ENCODE measurements at regions not wholly inside any gene's neighbourhood (a gene's known extent, or its start where the extent isn't known, plus 50 kb on each side); places are given as distances from the start of the nearest gene placed in this dataset.

DNA sequence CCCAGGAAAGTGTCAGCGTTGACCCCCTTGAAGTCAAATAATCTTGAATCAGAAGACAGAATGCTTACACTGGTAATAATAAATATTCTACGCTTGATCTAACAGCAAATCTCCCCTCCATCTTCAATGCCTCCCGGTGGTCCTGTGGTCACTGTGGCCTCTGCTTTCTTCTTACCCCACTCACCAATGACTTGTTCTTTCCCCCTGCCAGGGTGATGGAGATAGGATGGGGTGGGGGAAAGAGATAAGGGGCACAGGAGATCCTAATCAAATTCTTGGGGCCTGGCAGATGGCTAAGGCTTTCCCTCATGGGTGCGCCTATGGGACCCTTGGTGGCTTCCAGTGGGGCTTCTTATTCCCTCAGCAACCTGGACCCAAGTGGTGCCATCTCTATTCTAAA is 152.6 kb upstream of the EGFLAM start:
- H2AFZ ChIP-seq (ENCODE audit: low read depth, low read length), result no peak overlapping the region
- H3K4me3 ChIP-seq (ENCODE audit: low read length), result no peak overlapping the region
- no peaks in the 10 kb centered on the region for H3K27me3 ChIP-seq (ENCODE audit: insufficient read depth, low read length)
- no peaks in the 10 kb centered on the region for H3K9me3 ChIP-seq (ENCODE audit: low read length)
- H3K4me1 ChIP-seq (ENCODE audit: insufficient read depth, low read length), result peaks cover 14% of the 10 kb centered on the region
- H3K36me3 ChIP-seq (ENCODE audit: insufficient read depth, low read length), result no peaks in the 10 kb centered on the region

DNA sequence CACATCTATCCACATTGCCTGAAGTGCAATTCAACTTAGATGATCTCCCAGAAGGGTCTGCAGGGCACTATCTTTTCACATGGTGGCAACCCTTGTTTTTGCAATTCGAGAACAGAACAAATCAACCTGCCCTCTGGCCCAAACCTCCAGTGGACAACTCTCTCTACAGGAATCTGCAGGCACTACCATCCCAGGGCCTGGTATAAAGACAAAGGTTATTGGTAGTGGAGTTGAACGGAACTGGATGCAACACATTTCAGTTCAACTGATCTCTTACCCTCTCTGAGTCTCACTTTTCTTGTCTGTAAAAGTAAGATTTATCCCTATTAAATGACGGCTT is 153.2 kb upstream of the EGFLAM start:
- H3K9me3 ChIP-seq (ENCODE audit: low read length), result no peaks in the 10 kb centered on the region
- H3K4me3 ChIP-seq (ENCODE audit: low read length), result no peak overlapping the region
- H3K27me3 ChIP-seq (ENCODE audit: insufficient read depth, low read length), result no peaks in the 10 kb centered on the region
- peaks cover 19% of the 10 kb centered on the region for H3K4me1 ChIP-seq (ENCODE audit: insufficient read depth, low read length)
- no peaks in the 10 kb centered on the region for H3K36me3 ChIP-seq (ENCODE audit: insufficient read depth, low read length)
- H2AFZ ChIP-seq (ENCODE audit: low read depth, low read length), result no peak overlapping the region

- Histone ChIP-seq H3K27me3 (ENCODE audit: insufficient read depth, low read length) (no peaks in the 10 kb centered on the region), H3K4me1 (ENCODE audit: insufficient read depth, low read length) (peaks cover 25% of the 10 kb centered on the region), H2AFZ (ENCODE audit: low read depth, low read length) (no peak overlapping the region), H3K36me3 (ENCODE audit: insufficient read depth, low read length) (no peaks in the 10 kb centered on the region), H3K4me3 (ENCODE audit: low read length) (no peak overlapping the region), H3K9me3 (ENCODE audit: low read length) (no peaks in the 10 kb centered on the region)
Observed at GRCh38 chr5:38104497-38105230, 153.7 kb upstream of the EGFLAM start.

GRCh38 chr5:38101897-38102296 is 156.5 kb upstream of the EGFLAM start:
- no peaks in the 10 kb centered on the region for H3K27me3 ChIP-seq (ENCODE audit: insufficient read depth, low read length)
- H2AFZ ChIP-seq (ENCODE audit: low read depth, low read length), result no peak overlapping the region
- H3K36me3 ChIP-seq (ENCODE audit: insufficient read depth, low read length), result no peaks in the 10 kb centered on the region
- H3K4me1 ChIP-seq (ENCODE audit: insufficient read depth, low read length), result peaks cover 28% of the 10 kb centered on the region
- H3K9me3 ChIP-seq (ENCODE audit: low read length), result no peaks in the 10 kb centered on the region
- H3K4me3 ChIP-seq (ENCODE audit: low read length), result no peak overlapping the region

DNA sequence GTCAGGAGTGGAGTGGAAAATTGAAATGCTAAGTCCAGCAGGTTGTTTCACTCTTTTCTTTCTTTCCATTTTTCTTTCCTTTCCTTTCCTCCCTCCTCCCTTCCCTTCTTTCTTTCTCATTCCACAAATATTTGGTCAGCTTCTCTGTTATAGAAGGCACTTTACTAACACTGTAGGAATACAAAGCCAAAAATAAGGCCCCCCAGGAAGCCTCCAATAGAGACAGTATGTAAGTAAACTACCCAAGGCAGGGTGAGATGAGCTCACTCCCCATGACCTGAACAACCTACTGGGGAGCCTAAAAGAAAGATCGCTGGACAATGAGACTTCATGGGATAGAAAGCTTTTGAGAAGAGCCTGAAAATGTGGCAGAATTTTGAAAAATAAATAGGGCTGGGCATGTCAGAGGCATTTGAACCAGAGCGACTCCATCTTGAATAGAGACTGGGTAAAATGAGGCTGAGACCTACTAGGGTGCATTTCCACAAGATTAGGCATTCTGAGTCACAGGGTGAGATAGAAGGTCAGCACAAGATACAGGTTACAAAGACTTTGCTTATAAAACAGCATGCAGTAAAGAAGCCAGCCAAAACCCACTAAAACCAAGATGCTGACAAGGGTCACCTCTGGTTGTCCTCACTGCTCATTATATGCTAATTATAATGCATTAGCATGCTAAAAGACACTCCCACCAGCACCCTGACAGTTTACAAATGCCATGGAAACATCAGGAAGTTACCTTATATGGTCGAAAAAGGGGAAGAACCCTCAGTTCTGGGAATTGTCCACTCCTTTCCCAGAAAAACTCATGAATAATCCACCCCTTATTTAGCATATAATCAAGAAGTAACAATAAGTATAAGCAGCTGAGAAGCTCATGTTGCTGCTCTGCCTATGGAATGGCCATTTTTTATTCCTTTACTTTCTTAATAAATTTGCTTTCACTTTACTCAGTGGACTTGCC is 158.9 kb upstream of the EGFLAM start:
- peaks cover 21% of the 10 kb centered on the region for H3K4me1 ChIP-seq (ENCODE audit: insufficient read depth, low read length)
- H3K36me3 ChIP-seq (ENCODE audit: insufficient read depth, low read length), result no peaks in the 10 kb centered on the region
- H3K27me3 ChIP-seq (ENCODE audit: insufficient read depth, low read length), result no peaks in the 10 kb centered on the region
- H3K4me3 ChIP-seq (ENCODE audit: low read length), result no peak overlapping the region
- H2AFZ ChIP-seq (ENCODE audit: low read depth, low read length), result peak overlapping the region; percentile 60
- H3K9me3 ChIP-seq (ENCODE audit: low read length), result no peaks in the 10 kb centered on the region

DNA sequence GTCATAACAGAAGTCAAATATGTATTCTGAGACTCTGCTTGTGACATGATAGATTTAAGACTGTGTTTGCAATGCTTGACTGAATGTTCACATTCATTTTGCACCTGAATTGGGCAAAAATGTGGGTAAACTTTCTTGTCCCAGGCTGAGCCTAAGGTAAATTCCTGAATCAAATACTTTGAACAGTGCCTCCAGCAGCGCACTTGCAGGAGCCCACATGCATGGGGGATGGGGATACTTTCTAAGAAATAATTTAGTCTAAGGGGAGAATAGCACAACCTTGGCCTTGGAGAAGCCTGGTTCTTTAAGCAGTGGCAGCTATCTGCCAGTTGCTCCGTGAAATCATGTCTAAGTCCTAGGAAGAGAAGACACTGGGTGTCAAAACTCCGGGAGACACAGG is 163.5 kb upstream of the EGFLAM start:
- Histone ChIP-seq H3K4me3 (ENCODE audit: low read length) (no peak overlapping the region), H2AFZ (ENCODE audit: low read depth, low read length) (no peak overlapping the region)

GRCh38 chr5:38093855-38094254 is 164.5 kb upstream of the EGFLAM start:
- no peak overlapping the region for H2AFZ ChIP-seq (ENCODE audit: low read depth, low read length)
- H3K9me3 ChIP-seq (ENCODE audit: low read length), result no peaks in the 10 kb centered on the region
- no peaks in the 10 kb centered on the region for H3K36me3 ChIP-seq (ENCODE audit: insufficient read depth, low read length)
- H3K4me1 ChIP-seq (ENCODE audit: insufficient read depth, low read length), result no peaks in the 10 kb centered on the region
- no peaks in the 10 kb centered on the region for H3K27me3 ChIP-seq (ENCODE audit: insufficient read depth, low read length)
- no peak overlapping the region for H3K4me3 ChIP-seq (ENCODE audit: low read length)

More for the DNA sequence above, 163.5 kb upstream of the EGFLAM start:
- Histone ChIP-seq H3K36me3 (ENCODE audit: insufficient read depth, low read length) (no peaks in the 10 kb centered on the region), H3K4me1 (ENCODE audit: insufficient read depth, low read length) (peaks cover 5% of the 10 kb centered on the region), H3K27me3 (ENCODE audit: insufficient read depth, low read length) (no peaks in the 10 kb centered on the region), H3K9me3 (ENCODE audit: low read length) (no peaks in the 10 kb centered on the region)

DNA sequence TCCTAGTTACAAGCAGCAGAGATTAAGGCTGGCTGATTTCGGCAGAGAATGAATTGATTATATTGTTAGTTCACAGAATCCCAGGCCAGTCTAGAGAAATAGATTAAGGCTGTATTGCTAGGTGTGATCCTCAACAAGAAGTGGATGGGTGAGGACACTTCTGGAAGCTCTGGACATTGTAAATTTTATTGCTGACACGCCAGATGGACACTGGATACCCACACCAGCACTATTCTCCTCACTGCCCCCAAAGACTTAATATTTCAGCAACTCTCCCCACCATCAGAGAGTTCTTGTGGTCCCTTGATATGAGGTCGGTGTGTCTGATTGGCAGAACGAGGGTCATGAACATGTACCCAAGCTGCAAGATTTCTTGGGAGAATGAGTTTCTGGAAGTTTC is 171.6 kb upstream of the EGFLAM start:
- Histone ChIP-seq H3K4me3 (ENCODE audit: low read length) (no peak overlapping the region), H2AFZ (ENCODE audit: low read depth, low read length) (no peak overlapping the region), H3K36me3 (ENCODE audit: insufficient read depth, low read length) (no peaks in the 10 kb centered on the region), H3K9me3 (ENCODE audit: low read length) (no peaks in the 10 kb centered on the region), H3K4me1 (ENCODE audit: insufficient read depth, low read length) (no peaks in the 10 kb centered on the region), H3K27me3 (ENCODE audit: insufficient read depth, low read length) (no peaks in the 10 kb centered on the region)

- H3K27me3 ChIP-seq (ENCODE audit: insufficient read depth, low read length), result no peaks in the 10 kb centered on the region
- no peak overlapping the region for H2AFZ ChIP-seq (ENCODE audit: low read depth, low read length)
- H3K4me3 ChIP-seq (ENCODE audit: low read length), result no peak overlapping the region
- no peaks in the 10 kb centered on the region for H3K4me1 ChIP-seq (ENCODE audit: insufficient read depth, low read length)
- H3K36me3 ChIP-seq (ENCODE audit: insufficient read depth, low read length), result no peaks in the 10 kb centered on the region
- no peaks in the 10 kb centered on the region for H3K9me3 ChIP-seq (ENCODE audit: low read length)
Observed at GRCh38 chr5:38079620-38080402, 178.5 kb upstream of the EGFLAM start.

- no peaks in the 10 kb centered on the region for H3K4me1 ChIP-seq (ENCODE audit: insufficient read depth, low read length)
- H3K4me3 ChIP-seq (ENCODE audit: low read length), result no peak overlapping the region
- H3K9me3 ChIP-seq (ENCODE audit: low read length), result no peaks in the 10 kb centered on the region
- no peaks in the 10 kb centered on the region for H3K27me3 ChIP-seq (ENCODE audit: insufficient read depth, low read length)
- H3K36me3 ChIP-seq (ENCODE audit: insufficient read depth, low read length), result no peaks in the 10 kb centered on the region
- H2AFZ ChIP-seq (ENCODE audit: low read depth, low read length), result no peak overlapping the region
Observed at GRCh38 chr5:38078161-38078560, 180.2 kb upstream of the EGFLAM start.

DNA sequence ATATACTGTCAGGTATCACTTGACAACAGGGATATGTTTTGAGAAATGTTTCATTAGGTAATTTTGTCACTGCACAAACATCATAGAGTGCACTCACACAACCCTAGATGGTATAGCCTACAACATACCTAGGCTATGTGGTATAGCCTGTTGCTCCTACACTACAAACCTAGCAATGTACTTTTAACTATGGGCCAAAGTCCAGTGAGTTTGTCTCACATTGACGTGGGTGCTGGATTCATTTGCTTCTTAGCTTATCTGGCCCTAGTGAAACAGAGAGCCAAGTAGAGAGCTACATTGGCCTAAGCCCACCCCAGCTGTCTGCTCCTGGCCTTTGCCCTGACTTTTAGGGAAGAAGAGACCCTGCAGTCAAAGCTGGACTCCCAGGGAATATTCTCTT is 180.7 kb upstream of the EGFLAM start:
- Histone ChIP-seq H3K4me1 (ENCODE audit: insufficient read depth, low read length) (no peaks in the 10 kb centered on the region), H3K9me3 (ENCODE audit: low read length) (no peaks in the 10 kb centered on the region), H2AFZ (ENCODE audit: low read depth, low read length) (no peak overlapping the region), H3K27me3 (ENCODE audit: insufficient read depth, low read length) (no peaks in the 10 kb centered on the region), H3K36me3 (ENCODE audit: insufficient read depth, low read length) (no peaks in the 10 kb centered on the region), H3K4me3 (ENCODE audit: low read length) (no peak overlapping the region)

DNA sequence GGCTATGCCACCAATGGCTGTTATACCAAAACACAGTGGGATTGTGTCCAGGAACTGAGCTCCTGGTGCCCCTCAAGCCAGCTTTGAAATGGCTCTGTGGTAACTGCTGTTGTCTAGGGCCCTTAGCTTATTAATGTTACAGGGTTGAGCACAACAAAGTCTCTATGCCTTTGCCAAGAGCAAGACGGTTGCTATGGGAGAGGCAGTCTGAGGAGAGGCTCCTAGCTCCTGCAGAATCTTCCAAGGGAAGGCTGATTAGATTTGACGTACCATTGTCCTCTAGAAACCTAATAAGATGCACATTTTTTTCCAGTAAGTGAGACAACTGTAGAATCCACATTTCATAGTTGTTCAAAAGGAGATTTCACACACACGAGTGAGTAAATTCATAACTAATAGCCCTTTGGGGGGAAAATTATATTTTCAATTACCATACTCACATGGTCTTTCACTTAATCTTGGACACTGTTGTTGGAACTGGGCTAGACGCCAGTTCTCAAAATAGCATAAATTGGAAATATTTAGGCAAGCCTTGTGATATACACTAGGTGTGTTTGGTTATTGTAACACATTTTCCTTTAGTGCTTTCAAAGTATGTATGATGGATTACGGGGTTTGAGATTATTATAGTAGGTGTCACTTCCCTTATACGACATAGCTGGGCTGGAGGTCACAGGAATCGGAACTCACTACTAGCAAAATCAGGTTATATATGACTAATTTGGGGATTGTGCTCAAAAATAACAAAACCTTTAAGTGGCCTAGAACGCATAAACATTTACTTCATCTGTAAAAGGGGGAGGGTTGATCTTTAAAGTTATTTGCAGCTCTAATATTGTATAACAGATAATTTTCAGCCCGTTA is 186.3 kb upstream of the EGFLAM start:
- no peaks in the 10 kb centered on the region for H3K4me1 ChIP-seq (ENCODE audit: insufficient read depth, low read length)
- H3K9me3 ChIP-seq (ENCODE audit: low read length), result no peaks in the 10 kb centered on the region
- no peak overlapping the region for H3K4me3 ChIP-seq (ENCODE audit: low read length)
- no peaks in the 10 kb centered on the region for H3K27me3 ChIP-seq (ENCODE audit: insufficient read depth, low read length)
- no peak overlapping the region for H2AFZ ChIP-seq (ENCODE audit: low read depth, low read length)
- no peaks in the 10 kb centered on the region for H3K36me3 ChIP-seq (ENCODE audit: insufficient read depth, low read length)

All from neuron (in vitro differentiated cells).